HepG2 (cell line): ENCODE measurements at regions not wholly inside any gene's neighbourhood (a gene's known extent, or its start where the extent isn't known, plus 50 kb on each side); places are given as distances from the start of the nearest gene placed in this dataset.

Experiments
- AFF4 ChIP-seq: sonication (generic); formaldehyde crosslinking; IDR thresholded peaks from 2 replicates; pipeline ENCODE4 v1.4.0; 2020; ENCODE audit warnings: missing genetic modification reagents
- ARHGAP35 ChIP-seq: sonication (generic); formaldehyde crosslinking; IDR thresholded peaks from 2 replicates; pipeline ENCODE4 v1.9.0; 2022; ENCODE audit warnings: mild to moderate bottlenecking, inconsistent platforms, moderate library complexity, missing genetic modification reagents, borderline replicate concordance
- CENPT ChIP-seq: sonication (generic); formaldehyde crosslinking; IDR thresholded peaks from 2 replicates; pipeline ENCODE4 v1.8.0; 2022; ENCODE audit warnings: low read depth, mild to moderate bottlenecking, moderate library complexity, missing genetic modification reagents
- KAT7 ChIP-seq: IDR thresholded peaks from 2 replicates; pipeline ENCODE4 v1.6.1; 2018; ENCODE audit warnings: borderline replicate concordance, missing compliant biosample characterization
- SP4 ChIP-seq: sonication (generic); formaldehyde crosslinking; IDR thresholded peaks from 2 replicates; pipeline ENCODE4 v1.8.1; 2023; ENCODE audit warnings: mild to moderate bottlenecking, missing genetic modification reagents
- ZBTB40 ChIP-seq, 2 experiments: fragments of 450-650 bp in 1 of 2; sonication (generic) in 1 of 2; formaldehyde crosslinking in 1 of 2; IDR thresholded peaks; 2 replicates each; pipeline versions ENCODE4 v1.6.1 to v1.8.0; 2016 to 2022; ENCODE audit warnings: antibody characterized with exemption in 1 of 2, mild to moderate bottlenecking in 1 of 2, missing genetic modification reagents in 1 of 2

GRCh38 chr10:25820874-25821273, 113.2 kb upstream of the MYO3A start (continued):
- TF ChIP-seq ZBTB40 (IDR thresholded peaks at IDR 0.05) = no peak
- TF ChIP-seq ZBTB40 (CRISPR knock-in tag; IDR thresholded peaks at IDR 0.05) = no peak
- no peak for TF ChIP-seq CENPT (CRISPR knock-in tag)
- TF ChIP-seq KAT7 = no peak
- TF ChIP-seq ARHGAP35 (CRISPR knock-in tag) = no peak
- TF ChIP-seq SP4 (CRISPR knock-in tag) = no peak
- no peak for TF ChIP-seq AFF4 (CRISPR knock-in tag)
